ENCODE measurements at regions not wholly inside any gene's neighbourhood (a gene's known extent, or its start where the extent isn't known, plus 50 kb on each side); places are given as distances from the start of the nearest gene placed in this dataset.

DNA sequence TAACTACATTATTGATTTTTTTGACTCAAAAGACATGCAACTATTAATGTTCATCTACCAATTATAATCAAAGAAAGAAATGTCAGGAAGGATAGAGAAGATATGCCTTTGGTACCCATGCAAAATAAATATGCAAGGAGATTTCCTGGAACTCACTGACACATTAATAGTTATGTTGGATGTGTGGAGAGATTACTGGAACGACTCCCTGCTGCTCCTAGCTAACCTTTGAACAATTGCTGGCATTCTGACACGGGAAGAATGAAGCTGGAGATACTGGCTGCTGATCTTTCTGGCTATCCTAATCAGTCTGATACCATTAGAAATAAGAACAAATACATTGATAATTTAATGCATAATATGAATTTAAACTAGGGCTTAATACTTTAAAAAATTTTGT is 507.9 kb upstream of the NRG3 start:
- Histone ChIP-seq H3K4me2 (ENCODE audit: low read length) (no peak overlapping the region), H3K9ac (no peak overlapping the region), H3K79me2 (no peaks in the 10 kb centered on the region), H3K27ac (no peak overlapping the region), H3K27me3 (ENCODE audit: control insufficient read depth, insufficient read depth, low read length) (no peaks in the 10 kb centered on the region), H2AFZ (no peak overlapping the region), H3K4me1 (no peaks in the 10 kb centered on the region), H3K9me3 (ENCODE audit: control insufficient read depth, low read length) (no peaks in the 10 kb centered on the region), H3K4me3 (ENCODE audit: low read depth, low read length) (no peak overlapping the region), H3K36me3 (ENCODE audit: control insufficient read depth, insufficient read depth, low read length) (no peaks in the 10 kb centered on the region)
- TF ChIP-seq, protein P1, sequence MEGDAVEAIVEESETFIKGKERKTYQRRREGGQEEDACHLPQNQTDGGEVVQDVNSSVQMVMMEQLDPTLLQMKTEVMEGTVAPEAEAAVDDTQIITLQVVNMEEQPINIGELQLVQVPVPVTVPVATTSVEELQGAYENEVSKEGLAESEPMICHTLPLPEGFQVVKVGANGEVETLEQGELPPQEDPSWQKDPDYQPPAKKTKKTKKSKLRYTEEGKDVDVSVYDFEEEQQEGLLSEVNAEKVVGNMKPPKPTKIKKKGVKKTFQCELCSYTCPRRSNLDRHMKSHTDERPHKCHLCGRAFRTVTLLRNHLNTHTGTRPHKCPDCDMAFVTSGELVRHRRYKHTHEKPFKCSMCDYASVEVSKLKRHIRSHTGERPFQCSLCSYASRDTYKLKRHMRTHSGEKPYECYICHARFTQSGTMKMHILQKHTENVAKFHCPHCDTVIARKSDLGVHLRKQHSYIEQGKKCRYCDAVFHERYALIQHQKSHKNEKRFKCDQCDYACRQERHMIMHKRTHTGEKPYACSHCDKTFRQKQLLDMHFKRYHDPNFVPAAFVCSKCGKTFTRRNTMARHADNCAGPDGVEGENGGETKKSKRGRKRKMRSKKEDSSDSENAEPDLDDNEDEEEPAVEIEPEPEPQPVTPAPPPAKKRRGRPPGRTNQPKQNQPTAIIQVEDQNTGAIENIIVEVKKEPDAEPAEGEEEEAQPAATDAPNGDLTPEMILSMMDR (IDR thresholded peaks at IDR 0.05) = no peak

- H3K4me1 ChIP-seq = no peaks in the 10 kb centered on the region
- H3K27me3 ChIP-seq (ENCODE audit: control insufficient read depth, insufficient read depth, low read length) = no peaks in the 10 kb centered on the region
- H3K36me3 ChIP-seq (ENCODE audit: control insufficient read depth, insufficient read depth, low read length) = no peaks in the 10 kb centered on the region
Observed at GRCh38 chr10:81386817-81387216, 488.2 kb upstream of the NRG3 start.

DNA sequence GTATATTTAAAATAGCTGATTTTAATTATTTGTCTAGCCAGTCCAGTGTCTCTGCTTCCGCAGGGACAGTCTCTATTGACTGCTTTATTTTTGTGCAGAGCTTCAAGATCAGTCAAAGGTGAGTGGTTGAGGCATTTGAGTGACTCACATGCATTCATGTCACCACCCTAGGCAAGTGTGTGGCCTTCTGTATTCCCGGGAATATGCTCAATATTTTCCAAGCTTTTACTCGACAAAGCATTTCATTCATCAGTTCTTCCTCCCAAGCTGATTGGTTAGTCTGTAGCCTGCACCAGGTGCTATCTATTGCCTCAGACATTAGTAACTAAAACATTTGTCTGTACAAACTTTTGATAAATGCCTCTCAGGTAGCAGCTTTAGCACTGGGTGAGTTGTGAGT is 471.5 kb upstream of the NRG3 start:
- H3K36me3 ChIP-seq (ENCODE audit: control insufficient read depth, insufficient read depth, low read length) = no peaks in the 10 kb centered on the region
- H3K27me3 ChIP-seq (ENCODE audit: control insufficient read depth, insufficient read depth, low read length) = no peaks in the 10 kb centered on the region
- no peaks in the 10 kb centered on the region for H3K4me1 ChIP-seq
- no peak overlapping the region for H3K4me3 ChIP-seq (ENCODE audit: low read depth, low read length)
- H3K9me3 ChIP-seq (ENCODE audit: control insufficient read depth, low read length) = no peaks in the 10 kb centered on the region
- TF ChIP-seq, protein P1 (IDR thresholded peaks at IDR 0.05) = no peak
- H3K27ac ChIP-seq = no peak overlapping the region
- no peak overlapping the region for H3K9ac ChIP-seq
- no peaks in the 10 kb centered on the region for H3K79me2 ChIP-seq
- no peak overlapping the region for H2AFZ ChIP-seq
- H3K4me2 ChIP-seq (ENCODE audit: low read length) = no peak overlapping the region

More at GRCh38 chr10:81386817-81387216, 488.2 kb upstream of the NRG3 start:
- no peak overlapping the region for H3K27ac ChIP-seq
- H3K9me3 ChIP-seq (ENCODE audit: control insufficient read depth, low read length) = peaks cover 7% of the 10 kb centered on the region
- no peak overlapping the region for H2AFZ ChIP-seq
- H3K9ac ChIP-seq = no peak overlapping the region
- H3K4me3 ChIP-seq (ENCODE audit: low read depth, low read length) = no peak overlapping the region
- TF ChIP-seq, protein P1 (IDR thresholded peaks at IDR 0.05) = no peak
- no peak overlapping the region for H3K4me2 ChIP-seq (ENCODE audit: low read length)
- no peaks in the 10 kb centered on the region for H3K79me2 ChIP-seq

DNA sequence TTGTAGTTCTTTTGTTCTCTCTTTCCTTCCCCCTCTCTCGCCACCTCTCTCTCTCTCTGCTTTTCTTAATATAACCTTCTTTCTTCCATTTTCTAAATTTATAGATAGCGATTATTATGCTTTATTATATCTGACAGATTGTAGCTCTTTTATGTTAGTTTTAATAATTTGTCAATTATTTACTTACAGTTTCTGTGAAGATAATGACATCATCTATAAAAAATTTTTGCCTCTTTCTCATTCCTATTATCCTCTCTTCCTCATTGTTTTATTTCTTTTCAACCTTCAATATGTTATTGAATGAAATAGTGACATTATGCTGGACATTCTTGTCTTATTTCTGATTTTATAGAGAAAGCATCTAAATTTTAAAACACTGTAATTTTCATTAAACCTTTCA is 469.6 kb upstream of the NRG3 start:
- Histone ChIP-seq H3K27me3 (ENCODE audit: control insufficient read depth, insufficient read depth, low read length) (no peaks in the 10 kb centered on the region), H3K79me2 (no peaks in the 10 kb centered on the region), H3K4me2 (ENCODE audit: low read length) (no peak overlapping the region), H3K36me3 (ENCODE audit: control insufficient read depth, insufficient read depth, low read length) (no peaks in the 10 kb centered on the region), H3K9me3 (ENCODE audit: control insufficient read depth, low read length) (no peaks in the 10 kb centered on the region), H3K4me3 (ENCODE audit: low read depth, low read length) (no peak overlapping the region), H3K27ac (no peak overlapping the region), H2AFZ (no peak overlapping the region), H3K9ac (no peak overlapping the region), H3K4me1 (no peaks in the 10 kb centered on the region)
- TF ChIP-seq, protein P1 (IDR thresholded peaks at IDR 0.05) = no peak

GRCh38 chr10:81414038-81414437 is 461.0 kb upstream of the NRG3 start:
- no peak overlapping the region for H3K27ac ChIP-seq
- TF ChIP-seq, protein P1 (IDR thresholded peaks at IDR 0.05) = no peak
- no peaks in the 10 kb centered on the region for H3K36me3 ChIP-seq (ENCODE audit: control insufficient read depth, insufficient read depth, low read length)
- no peak overlapping the region for H2AFZ ChIP-seq
- H3K27me3 ChIP-seq (ENCODE audit: control insufficient read depth, insufficient read depth, low read length) = no peaks in the 10 kb centered on the region
- no peak overlapping the region for H3K9ac ChIP-seq
- H3K79me2 ChIP-seq = no peaks in the 10 kb centered on the region
- no peak overlapping the region for H3K4me3 ChIP-seq (ENCODE audit: low read depth, low read length)
- no peaks in the 10 kb centered on the region for H3K4me1 ChIP-seq
- H3K9me3 ChIP-seq (ENCODE audit: control insufficient read depth, low read length) = no peaks in the 10 kb centered on the region
- H3K4me2 ChIP-seq (ENCODE audit: low read length) = no peak overlapping the region
